ENCODE measurements at regions not wholly inside any gene's neighbourhood (a gene's known extent, or its start where the extent isn't known, plus 50 kb on each side); places are given as distances from the start of the nearest gene placed in this dataset.

DNA sequence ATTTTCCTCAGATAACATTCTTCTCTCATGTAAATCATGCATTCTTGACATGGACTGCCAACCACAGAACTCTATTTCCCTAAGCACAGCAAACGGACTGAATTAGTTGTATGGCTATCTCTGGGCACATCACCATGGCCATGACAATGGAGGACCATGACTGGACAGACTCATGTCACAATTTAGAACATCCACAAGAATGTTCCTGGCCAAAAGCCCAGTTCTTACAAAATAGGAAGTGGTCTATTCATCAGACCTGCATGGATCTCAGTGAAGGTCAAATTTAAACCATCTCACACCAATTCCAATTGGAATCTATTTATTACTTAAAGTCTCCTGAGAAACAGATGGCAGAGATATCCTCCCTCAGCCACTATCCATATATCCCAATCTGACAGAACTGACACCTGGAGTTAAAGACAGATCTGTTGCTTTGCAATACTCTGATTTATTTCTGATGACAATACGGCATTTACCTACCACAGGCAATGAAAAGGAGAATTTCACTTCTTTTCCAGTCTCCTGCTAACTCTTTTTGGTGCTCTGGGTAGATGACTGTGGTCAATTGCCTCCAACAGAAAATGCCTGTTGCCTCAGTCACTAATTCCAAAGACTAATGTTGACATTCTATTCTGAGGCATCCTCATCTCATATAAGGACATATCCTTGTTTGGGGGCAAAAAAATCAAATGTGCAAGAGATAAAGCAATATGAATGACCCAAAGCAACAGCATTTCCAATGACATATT, 254.8 kb downstream of the HTR7 start:
- Mint-ChIP-seq H3K27me3 (peaks cover 9% of the 10 kb centered on the region), H3K9me3 (peaks cover 8% of the 10 kb centered on the region)
- no peak for DNase-seq

DNA sequence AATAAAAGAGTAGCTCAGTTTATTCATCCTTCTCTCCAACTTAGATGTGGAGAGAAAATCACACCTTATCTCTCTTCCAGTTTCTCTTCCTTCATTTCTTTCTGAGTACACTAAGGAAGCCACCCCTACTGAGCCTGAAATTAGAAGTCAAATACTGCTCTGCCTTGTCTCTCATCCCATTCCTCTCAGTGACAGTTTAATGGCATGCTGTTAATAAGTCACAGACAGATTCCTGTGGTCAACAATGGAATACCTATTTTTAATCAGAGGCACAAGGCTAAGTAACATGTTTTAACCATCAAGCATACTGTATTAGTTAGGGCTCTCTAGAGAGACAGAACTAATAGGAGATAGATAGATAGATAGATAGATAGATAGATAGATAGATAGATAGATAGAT, 253.2 kb downstream of the HTR7 start:
- ATAC-seq: no peak
- Mint-ChIP-seq H3K4me1 (no peaks in the 10 kb centered on the region), H3K4me3 (no peak overlapping the region), H3K36me3 (ENCODE audit: low read depth) (no peaks in the 10 kb centered on the region), H3K27ac (no peak overlapping the region), H3K27me3 (peaks cover 9% of the 10 kb centered on the region), H3K9me3 (peaks cover 8% of the 10 kb centered on the region)
- DNase-seq: no peak

More for the DNA sequence above, 254.8 kb downstream of the HTR7 start:
- ATAC-seq: no peak
- H3K4me3 Mint-ChIP-seq: no peak overlapping the region
- no peak overlapping the region for H3K27ac Mint-ChIP-seq
- H3K4me1 Mint-ChIP-seq: no peaks in the 10 kb centered on the region
- H3K36me3 Mint-ChIP-seq (ENCODE audit: low read depth): no peaks in the 10 kb centered on the region

DNA sequence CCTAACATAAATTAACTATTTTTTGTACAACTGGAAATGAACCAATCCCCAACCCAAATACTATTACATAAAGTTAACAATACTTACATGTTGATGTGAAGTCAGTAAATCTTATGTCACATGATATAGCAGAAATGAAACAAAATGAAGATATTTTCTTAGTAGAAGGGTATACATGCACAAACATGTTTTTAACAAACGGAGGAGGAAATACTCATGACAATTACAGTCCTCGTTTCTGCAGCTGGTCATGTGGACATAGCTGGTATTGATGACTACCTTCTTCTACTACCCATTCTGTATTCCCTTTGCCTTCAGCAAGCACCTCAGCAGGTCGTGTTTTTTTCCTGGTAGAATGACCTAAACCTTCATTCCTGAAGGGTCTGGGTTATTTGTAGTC, 252.3 kb downstream of the HTR7 start:
- H3K27me3 Mint-ChIP-seq: peaks cover 4% of the 10 kb centered on the region
- H3K27ac Mint-ChIP-seq: no peak overlapping the region
- DNase-seq: no peak
- ATAC-seq: no peak
- H3K9me3 Mint-ChIP-seq: peaks cover 8% of the 10 kb centered on the region
- H3K4me3 Mint-ChIP-seq: no peak overlapping the region
- no peaks in the 10 kb centered on the region for H3K36me3 Mint-ChIP-seq (ENCODE audit: low read depth)
- no peaks in the 10 kb centered on the region for H3K4me1 Mint-ChIP-seq

DNA sequence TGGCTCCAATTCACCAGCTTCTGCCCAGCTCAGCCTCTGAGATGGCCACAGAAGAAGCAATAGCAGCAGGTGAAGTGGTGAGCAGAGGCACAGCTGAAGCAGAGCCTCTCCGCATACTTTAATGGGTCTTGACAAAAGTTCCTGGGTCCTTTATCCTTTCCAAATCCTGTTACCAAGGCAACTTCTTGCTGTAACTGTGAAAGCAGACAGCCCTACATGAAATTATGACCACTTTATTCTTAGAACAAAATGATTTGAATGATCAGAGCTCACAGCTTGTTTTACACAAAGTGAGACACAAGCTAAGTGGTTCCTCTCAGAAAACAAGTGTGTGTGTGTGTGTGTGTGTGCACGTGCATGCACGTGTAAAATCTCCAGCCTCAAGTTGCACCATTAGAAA, 245.6 kb downstream of the HTR7 start:
- Mint-ChIP-seq H3K36me3 (ENCODE audit: low read depth) (no peaks in the 10 kb centered on the region), H3K27me3 (no peaks in the 10 kb centered on the region), H3K9me3 (peaks cover under 1% of the 10 kb centered on the region), H3K27ac (no peak overlapping the region), H3K4me3 (no peak overlapping the region), H3K4me1 (no peaks in the 10 kb centered on the region)
- ATAC-seq (no peak), DNase-seq (no peak)

DNA sequence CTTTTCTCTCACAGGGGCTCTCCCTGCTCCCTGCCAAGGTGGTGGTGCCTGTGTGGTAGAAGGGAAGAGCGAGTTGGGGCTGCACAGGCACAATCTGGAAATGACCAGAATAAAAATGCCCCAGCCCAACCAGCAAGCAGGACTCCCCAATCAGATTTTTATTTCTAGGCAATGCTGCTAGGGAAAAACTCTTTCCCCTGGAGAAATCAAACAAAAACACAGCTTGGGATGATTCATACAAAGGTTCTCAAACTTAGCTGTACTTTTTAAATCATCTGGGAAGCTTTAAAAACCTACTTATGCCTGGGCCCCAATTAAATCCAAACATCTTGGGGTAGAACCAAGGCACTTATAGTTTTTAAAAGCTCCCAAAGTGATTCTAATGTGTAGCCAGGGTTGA, 243.2 kb downstream of the HTR7 start:
- Mint-ChIP-seq H3K27ac (no peak overlapping the region), H3K4me1 (no peaks in the 10 kb centered on the region), H3K36me3 (ENCODE audit: low read depth) (no peaks in the 10 kb centered on the region), H3K4me3 (no peak overlapping the region), H3K27me3 (no peaks in the 10 kb centered on the region), H3K9me3 (no peaks in the 10 kb centered on the region)
- no peak for ATAC-seq
- DNase-seq: no peak

DNA sequence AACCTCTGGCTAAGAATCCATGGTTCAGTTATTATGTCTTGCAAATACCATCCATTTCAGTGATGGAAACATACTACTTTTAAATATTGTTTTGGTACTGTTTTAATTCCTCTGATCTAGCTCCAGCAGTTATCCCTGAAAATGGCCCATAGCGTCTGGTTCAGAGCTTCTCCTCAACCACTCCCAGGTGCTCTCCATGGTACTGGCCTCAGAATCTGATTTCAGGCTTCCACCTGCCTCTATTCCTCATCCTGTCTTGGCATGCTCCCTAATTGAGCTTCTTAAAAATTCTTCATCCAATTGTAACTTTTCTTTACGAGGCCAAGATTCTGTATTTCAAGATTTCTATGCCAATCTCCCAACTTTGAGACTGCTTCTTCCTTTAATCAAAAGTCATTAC, 236.3 kb downstream of the HTR7 start:
- Mint-ChIP-seq H3K4me1 (no peaks in the 10 kb centered on the region), H3K9me3 (no peaks in the 10 kb centered on the region), H3K4me3 (no peak overlapping the region)

DNA sequence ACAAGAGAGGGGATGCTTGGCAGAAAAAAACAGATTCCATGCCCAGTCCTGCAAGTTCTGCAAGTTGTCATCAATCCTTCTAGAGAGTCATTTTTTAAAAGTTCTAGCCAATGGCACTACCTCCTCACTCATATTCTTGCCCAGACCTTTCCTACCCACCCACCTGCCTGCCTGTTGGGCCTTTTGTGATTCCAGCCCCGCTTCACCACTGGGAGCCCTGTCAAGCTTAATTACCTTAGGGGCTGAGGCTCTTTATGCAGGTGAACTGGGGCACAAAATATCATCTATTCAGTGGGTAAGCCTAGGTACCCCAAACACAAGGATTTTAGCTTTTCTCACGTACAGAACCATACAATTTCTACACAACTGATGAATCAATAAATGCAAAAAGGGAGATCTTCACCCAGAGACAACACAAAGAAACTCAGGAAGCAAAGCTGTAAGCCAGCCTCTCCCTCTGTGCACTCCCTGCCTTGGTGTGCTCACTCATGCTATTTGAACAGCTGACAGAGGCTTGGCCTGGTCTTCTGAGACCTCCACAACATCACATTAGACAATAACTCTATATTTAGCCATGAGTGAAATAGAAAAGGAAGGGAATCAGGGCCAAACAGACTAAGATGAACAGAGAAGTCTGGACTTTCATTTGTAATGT, 222.6 kb downstream of the HTR7 start:
- Mint-ChIP-seq H3K36me3 (ENCODE audit: low read depth) (no peaks in the 10 kb centered on the region), H3K9me3 (peaks cover 3% of the 10 kb centered on the region), H3K4me1 (no peaks in the 10 kb centered on the region)

More for the DNA sequence above, 236.3 kb downstream of the HTR7 start:
- Mint-ChIP-seq H3K27ac (no peak overlapping the region), H3K36me3 (ENCODE audit: low read depth) (no peaks in the 10 kb centered on the region), H3K27me3 (peaks cover 5% of the 10 kb centered on the region)
- ATAC-seq (no peak), DNase-seq (no peak)

DNA sequence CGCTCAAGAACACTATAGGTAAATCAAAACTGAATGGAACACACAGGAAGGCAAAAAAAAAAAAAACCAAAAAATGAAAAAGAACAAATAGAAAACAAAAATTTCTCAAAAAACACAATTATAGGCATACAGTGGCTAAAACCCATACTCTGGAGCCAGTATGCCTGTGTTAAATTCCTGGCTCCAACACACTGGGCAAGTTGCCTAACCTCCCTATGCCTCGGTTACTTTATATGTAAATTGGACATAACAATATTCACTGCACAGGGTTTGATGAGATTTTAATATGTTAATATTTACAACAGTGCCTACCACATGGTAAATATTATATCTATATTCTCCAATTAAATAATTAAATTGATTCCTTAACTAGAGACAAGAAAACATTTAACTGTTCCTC, 217.1 kb downstream of the HTR7 start:
- Mint-ChIP-seq H3K36me3 (ENCODE audit: low read depth) (no peaks in the 10 kb centered on the region), H3K27ac (no peak overlapping the region), H3K27me3 (no peaks in the 10 kb centered on the region), H3K9me3 (peaks cover 3% of the 10 kb centered on the region), H3K4me1 (no peaks in the 10 kb centered on the region), H3K4me3 (no peak overlapping the region)
- DNase-seq: no peak
- ATAC-seq: no peak

More for the DNA sequence above, 222.6 kb downstream of the HTR7 start:
- Mint-ChIP-seq H3K27me3 (no peaks in the 10 kb centered on the region), H3K27ac (no peak overlapping the region), H3K4me3 (no peak overlapping the region)
- ATAC-seq (no peak), DNase-seq (no peak)

DNA sequence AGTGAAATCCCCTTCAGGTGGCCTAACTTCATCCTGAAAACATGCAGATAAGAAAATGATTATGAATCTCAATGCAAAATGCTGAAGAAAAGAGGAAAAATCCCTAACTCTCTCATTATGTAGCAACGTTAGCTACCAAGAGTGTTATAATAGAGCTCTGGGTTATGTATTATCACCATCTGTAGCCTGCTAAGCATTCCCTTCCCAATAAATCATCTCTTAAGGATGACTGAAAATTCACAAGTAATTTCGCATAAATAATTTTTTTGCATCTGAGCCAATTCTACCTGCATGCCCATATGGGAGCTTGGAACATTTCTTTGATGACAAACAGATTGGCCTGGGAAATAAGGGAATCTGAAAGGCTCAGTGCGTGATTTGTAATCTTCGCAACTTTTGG, 216.1 kb downstream of the HTR7 start:
- Mint-ChIP-seq H3K27me3 (no peaks in the 10 kb centered on the region), H3K36me3 (ENCODE audit: low read depth) (no peaks in the 10 kb centered on the region), H3K4me1 (no peaks in the 10 kb centered on the region), H3K27ac (no peak overlapping the region), H3K9me3 (peaks cover 3% of the 10 kb centered on the region), H3K4me3 (no peak overlapping the region)
- no peak for DNase-seq
- ATAC-seq: no peak

DNA sequence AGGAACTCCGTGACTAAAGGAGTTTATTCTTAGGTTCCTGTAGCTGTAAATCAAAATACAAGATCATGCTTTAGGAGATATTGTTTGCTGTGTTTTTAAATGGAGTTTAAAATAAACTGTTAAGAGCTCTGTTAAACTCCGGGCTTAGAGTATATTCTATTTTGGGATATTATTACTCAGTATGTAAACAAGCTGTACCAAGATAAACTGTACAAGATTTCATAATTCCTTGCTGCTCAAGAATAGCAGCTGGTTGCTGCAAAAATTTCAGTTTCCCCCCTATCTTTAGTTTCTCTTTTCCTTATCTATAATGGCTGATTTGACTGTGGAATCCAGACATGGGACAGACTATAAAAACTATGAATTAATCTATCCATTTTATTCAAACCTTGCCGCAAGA, 215.7 kb downstream of the HTR7 start:
- ATAC-seq (no peak), DNase-seq (no peak)

DNA sequence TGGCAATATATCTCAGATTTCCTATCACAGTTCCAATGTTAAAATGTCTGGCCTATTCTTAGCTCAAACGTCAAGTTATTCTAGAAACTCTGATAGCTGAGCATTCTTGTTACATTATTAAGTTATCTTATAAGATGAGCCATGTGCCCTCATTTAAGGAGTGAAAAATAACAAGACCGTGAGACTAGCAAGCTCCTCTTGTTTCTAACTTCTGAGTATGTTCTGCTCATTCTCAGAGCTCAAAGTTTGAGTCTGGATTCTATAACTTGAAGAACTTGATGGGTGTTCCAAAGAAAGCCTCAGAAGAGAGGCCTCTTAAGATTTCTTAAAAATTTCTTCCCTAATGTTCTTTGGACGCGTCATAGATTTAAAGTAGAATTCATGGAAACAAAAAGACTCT, 215.2 kb downstream of the HTR7 start:
- Mint-ChIP-seq H3K36me3 (ENCODE audit: low read depth) (no peaks in the 10 kb centered on the region), H3K27me3 (no peaks in the 10 kb centered on the region), H3K4me1 (no peaks in the 10 kb centered on the region), H3K4me3 (no peak overlapping the region), H3K27ac (no peak overlapping the region), H3K9me3 (peaks cover 3% of the 10 kb centered on the region)
- ATAC-seq: no peak
- no peak for DNase-seq

More for the DNA sequence above, 215.7 kb downstream of the HTR7 start:
- H3K27ac Mint-ChIP-seq: no peak overlapping the region
- peaks cover 3% of the 10 kb centered on the region for H3K9me3 Mint-ChIP-seq
- no peaks in the 10 kb centered on the region for H3K36me3 Mint-ChIP-seq (ENCODE audit: low read depth)
- no peak overlapping the region for H3K4me3 Mint-ChIP-seq
- no peaks in the 10 kb centered on the region for H3K27me3 Mint-ChIP-seq
- H3K4me1 Mint-ChIP-seq: no peaks in the 10 kb centered on the region

DNA sequence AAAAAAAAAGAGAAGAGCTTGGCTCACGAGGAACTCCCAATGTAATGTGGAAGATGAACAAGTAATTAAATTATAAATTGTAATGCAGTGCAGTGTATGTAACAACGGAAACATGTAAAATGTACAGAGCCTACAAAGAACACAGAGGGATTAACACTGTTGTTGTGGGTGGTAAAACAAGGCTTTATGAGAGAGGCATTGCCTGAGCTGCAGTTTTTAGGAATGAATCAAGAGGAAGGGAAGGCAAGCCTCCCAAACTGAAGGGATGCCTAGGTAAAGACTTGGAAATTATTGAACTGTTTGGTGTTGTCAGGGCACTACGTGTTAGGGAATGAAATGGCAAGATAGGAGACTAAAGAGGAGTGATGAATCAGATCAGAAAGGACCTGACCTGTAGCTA, 213.7 kb downstream of the HTR7 start:
- DNase-seq: no peak
- no peak for ATAC-seq
- H3K9me3 Mint-ChIP-seq: no peaks in the 10 kb centered on the region
- no peaks in the 10 kb centered on the region for H3K27me3 Mint-ChIP-seq
- H3K27ac Mint-ChIP-seq: no peak overlapping the region
- H3K4me1 Mint-ChIP-seq: no peaks in the 10 kb centered on the region
- H3K4me3 Mint-ChIP-seq: no peak overlapping the region
- no peaks in the 10 kb centered on the region for H3K36me3 Mint-ChIP-seq (ENCODE audit: low read depth)

DNA sequence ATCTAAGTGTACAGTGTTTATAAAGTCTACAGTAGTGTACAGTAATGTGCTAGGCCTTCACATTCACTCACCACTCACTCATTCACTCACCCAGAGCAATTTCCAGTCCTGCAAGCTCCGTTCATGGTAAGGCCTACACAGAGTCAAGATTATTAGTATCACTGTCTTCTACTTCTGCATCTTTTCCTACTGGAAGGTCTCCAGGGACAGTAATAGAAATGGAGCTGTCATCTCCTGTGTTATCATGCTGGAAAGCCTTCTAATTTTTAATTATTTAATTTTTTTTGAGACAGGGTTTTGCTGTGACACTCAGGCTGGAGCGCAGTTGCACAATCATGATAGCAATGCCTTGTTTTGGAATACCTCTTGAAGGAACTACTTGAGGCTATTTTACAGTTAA, 207.0 kb downstream of the HTR7 start:
- no peak for ATAC-seq
- no peaks in the 10 kb centered on the region for H3K36me3 Mint-ChIP-seq (ENCODE audit: low read depth)
- H3K4me1 Mint-ChIP-seq: no peaks in the 10 kb centered on the region
- no peaks in the 10 kb centered on the region for H3K9me3 Mint-ChIP-seq
- H3K4me3 Mint-ChIP-seq: no peak overlapping the region
- peaks cover 5% of the 10 kb centered on the region for H3K27me3 Mint-ChIP-seq
- DNase-seq: no peak
- H3K27ac Mint-ChIP-seq: no peak overlapping the region

DNA sequence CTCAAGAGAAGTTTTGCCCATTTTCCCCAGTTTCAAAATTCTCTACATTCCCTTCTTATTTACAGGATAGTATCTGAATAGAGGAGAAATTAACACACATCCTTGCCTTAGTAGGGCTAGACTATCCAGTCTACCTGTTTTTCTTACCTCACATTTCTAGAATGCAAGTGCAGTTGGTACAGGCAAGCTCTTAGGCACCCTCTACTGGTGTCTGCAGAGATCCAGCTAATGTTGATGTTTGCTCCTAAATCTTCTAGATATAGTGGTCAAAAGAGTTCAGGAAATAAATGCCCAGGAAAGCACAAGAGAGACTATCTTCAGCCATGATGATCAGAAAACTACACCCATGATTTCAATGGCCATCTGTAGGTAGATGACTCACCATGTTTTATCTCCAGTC, 205.3 kb downstream of the HTR7 start:
- no peak overlapping the region for H3K27ac Mint-ChIP-seq
- H3K36me3 Mint-ChIP-seq (ENCODE audit: low read depth): no peaks in the 10 kb centered on the region
- H3K4me3 Mint-ChIP-seq: no peak overlapping the region
- DNase-seq: no peak
- peaks cover 5% of the 10 kb centered on the region for H3K27me3 Mint-ChIP-seq
- ATAC-seq: no peak
- H3K9me3 Mint-ChIP-seq: no peaks in the 10 kb centered on the region
- no peaks in the 10 kb centered on the region for H3K4me1 Mint-ChIP-seq

DNA sequence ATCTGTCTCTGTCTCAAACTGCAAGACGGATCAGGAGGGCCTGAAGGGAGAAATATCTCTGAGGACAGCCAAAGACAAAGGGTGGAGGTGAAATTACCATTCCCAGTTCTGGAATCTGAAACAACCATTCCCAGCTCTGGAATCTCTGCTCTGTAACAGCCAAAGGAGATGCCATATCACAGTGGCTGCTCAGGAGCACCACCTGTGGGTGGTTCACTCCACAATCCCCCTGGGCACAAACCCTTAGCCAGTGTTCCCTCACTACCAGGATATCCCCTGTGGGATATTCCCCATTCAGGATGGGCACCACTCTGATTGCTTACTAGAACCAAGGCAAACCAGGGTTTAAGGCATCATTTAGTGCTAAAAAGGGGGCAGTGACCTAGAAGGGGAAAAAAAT, 199.0 kb downstream of the HTR7 start:
- no peaks in the 10 kb centered on the region for H3K4me1 Mint-ChIP-seq
- ATAC-seq: no peak
- H3K9me3 Mint-ChIP-seq: peaks cover 8% of the 10 kb centered on the region
- H3K27me3 Mint-ChIP-seq: peaks cover 3% of the 10 kb centered on the region
- no peak for DNase-seq
- H3K4me3 Mint-ChIP-seq: no peak overlapping the region
- no peak overlapping the region for H3K27ac Mint-ChIP-seq
- no peaks in the 10 kb centered on the region for H3K36me3 Mint-ChIP-seq (ENCODE audit: low read depth)

Measured in activated naive CD8-positive, alpha-beta T cell treated with anti-CD3 and anti-CD28 coated beads, Interleukin-2, amount 50 U/mL, for 24 hours (primary cell).